DOHH2 (cell line): ENCODE measurements at regions not wholly inside any gene's neighbourhood (a gene's known extent, or its start where the extent isn't known, plus 50 kb on each side); places are given as distances from the start of the nearest gene placed in this dataset.

Experiments used
- H3F3A ChIP-seq: fragments of 200-600 bp; sonication (generic), shearing (Covaris generic); 2 replicates; pipeline ENCODE4 v1.6.0; 2016; ENCODE audit warnings: antibody characterized with exemption, mild to moderate bottlenecking; ENCODE audit not compliant: control insufficient read depth, insufficient read depth
- H3K27ac ChIP-seq: fragments of 200-600 bp; sonication (generic); 2 replicates; pipeline ENCODE4 v1.5.1; 2014; ENCODE audit warnings: low read depth, mild to moderate bottlenecking, low read length, moderate library complexity
- H3K27me3 ChIP-seq: fragments of 200-600 bp; sonication (generic); 2 replicates; pipeline ENCODE4 v1.6.1; 2014; ENCODE audit warnings: mild to moderate bottlenecking, low read length, mixed read lengths; ENCODE audit not compliant: control insufficient read depth
- H3K36me3 ChIP-seq: fragments of 200-600 bp; sonication (generic); 2 replicates; pipeline ENCODE4 v1.6.1; 2014; ENCODE audit warnings: mild to moderate bottlenecking, low read length, moderate library complexity, mixed read lengths; ENCODE audit not compliant: control insufficient read depth
- H3K4me1 ChIP-seq: fragments of 200-600 bp; sonication (generic); 2 replicates; pipeline ENCODE4 v1.6.1; 2014; ENCODE audit warnings: mild to moderate bottlenecking, low read length, mixed read lengths; ENCODE audit not compliant: control insufficient read depth
- H3K4me2 ChIP-seq: fragments of 200-600 bp; sonication (generic); 2 replicates; pipeline ENCODE4 v1.6.0; 2014; ENCODE audit warnings: mild to moderate bottlenecking, low read length, moderate library complexity
- H3K4me3 ChIP-seq: fragments of 200-600 bp; sonication (generic); 2 replicates; pipeline ENCODE4 v1.5.1; 2014; ENCODE audit warnings: mild to moderate bottlenecking, low read length, mixed read lengths
- H3K79me2 ChIP-seq: fragments of 200-600 bp; sonication (generic); 2 replicates; pipeline ENCODE4 v1.6.1; 2014; ENCODE audit warnings: mild to moderate bottlenecking, low read length, mixed read lengths; ENCODE audit not compliant: control insufficient read depth
- H3K9me2 ChIP-seq: fragments of 200-600 bp; sonication (generic); replicated peaks from 2 replicates; pipeline ENCODE4 v1.6.1; 2014; ENCODE audit warnings: mild to moderate bottlenecking, low read length, mixed read lengths; ENCODE audit not compliant: control insufficient read depth
- H3K9me3 ChIP-seq: fragments of 200-600 bp; sonication (generic); 2 replicates; pipeline ENCODE4 v1.6.1; 2014; ENCODE audit warnings: antibody characterized with exemption, low read length, mixed read lengths; ENCODE audit not compliant: control insufficient read depth, insufficient read depth
- H4K20me1 ChIP-seq: fragments of 200-600 bp; sonication (generic); 2 replicates; pipeline ENCODE4 v1.6.0; 2014; ENCODE audit warnings: low read depth, mild to moderate bottlenecking, antibody characterized with exemption, low read length, moderate library complexity; ENCODE audit not compliant: control insufficient read depth, insufficient read depth
- CTCF ChIP-seq: fragments of 200-600 bp; sonication (generic); IDR thresholded peaks from one replicate; pipeline ENCODE4 v1.5.1; 2014; ENCODE audit warnings: antibody characterized with exemption, mild to moderate bottlenecking, low read depth, low read length; ENCODE audit not compliant: poor library complexity, severe bottlenecking
- EZH2phosphoT487 ChIP-seq: fragments of 200-600 bp; sonication (generic); IDR thresholded peaks from 2 replicates; pipeline ENCODE4 v1.6.1; 2017; ENCODE audit warnings: borderline replicate concordance, mild to moderate bottlenecking, antibody characterized with exemption, low read length, moderate library complexity, mixed read lengths

DNA sequence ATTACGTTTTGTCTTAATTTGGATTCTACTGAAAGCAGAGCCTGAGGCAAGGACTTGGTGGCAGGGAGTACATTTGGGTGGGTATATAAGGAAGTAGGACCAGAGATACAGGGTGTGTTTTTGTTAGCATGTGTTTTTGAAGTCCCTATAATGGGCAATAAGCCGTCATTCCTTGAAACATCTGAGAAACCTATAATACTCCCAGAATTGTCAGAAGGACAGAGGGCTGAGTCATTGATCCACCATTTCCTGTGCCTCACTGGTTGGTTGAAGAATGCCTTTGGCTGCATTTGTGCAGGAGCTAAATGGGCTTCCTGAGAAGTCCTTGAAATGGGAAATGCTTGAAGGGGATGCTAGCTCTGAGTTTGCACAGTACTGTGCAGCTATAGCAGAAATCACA lies 281.8 kb upstream of the ZEB2 start:
- H3K9me2 ChIP-seq = no peaks in the 10 kb centered on the region
- no peaks in the 10 kb centered on the region for H3F3A ChIP-seq
- H4K20me1 ChIP-seq = no peaks in the 10 kb centered on the region
- H3K27ac ChIP-seq = no peak overlapping the region
- no peaks in the 10 kb centered on the region for H3K79me2 ChIP-seq
- TF ChIP-seq CTCF (no peak), EZH2phosphoT487 (no peak)
- no peaks in the 10 kb centered on the region for H3K9me3 ChIP-seq
- H3K4me2 ChIP-seq = no peak overlapping the region
- no peaks in the 10 kb centered on the region for H3K36me3 ChIP-seq
- no peaks in the 10 kb centered on the region for H3K27me3 ChIP-seq
- no peak overlapping the region for H3K4me3 ChIP-seq
- H3K4me1 ChIP-seq = no peaks in the 10 kb centered on the region

DNA sequence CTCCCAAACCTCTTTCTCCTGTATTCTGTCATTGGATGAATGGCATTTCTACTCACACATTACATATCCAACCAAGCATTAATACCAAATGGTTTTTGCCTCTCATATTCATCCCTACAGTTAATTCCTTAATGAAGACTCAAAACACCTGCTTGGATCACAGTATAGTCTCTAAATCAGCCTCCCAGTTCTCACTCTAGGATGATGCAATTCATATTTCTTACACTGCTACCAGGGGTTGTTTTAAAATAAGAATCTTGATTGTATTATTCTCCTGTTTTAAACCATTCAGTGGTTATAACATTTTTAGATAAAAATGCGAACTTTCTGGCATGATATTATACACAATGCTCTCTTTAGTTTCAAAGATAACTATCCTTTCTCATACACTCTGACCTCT lies 281.4 kb upstream of the ZEB2 start:
- Histone ChIP-seq H3K4me2 (no peak overlapping the region), H3K27ac (no peak overlapping the region)

DNA sequence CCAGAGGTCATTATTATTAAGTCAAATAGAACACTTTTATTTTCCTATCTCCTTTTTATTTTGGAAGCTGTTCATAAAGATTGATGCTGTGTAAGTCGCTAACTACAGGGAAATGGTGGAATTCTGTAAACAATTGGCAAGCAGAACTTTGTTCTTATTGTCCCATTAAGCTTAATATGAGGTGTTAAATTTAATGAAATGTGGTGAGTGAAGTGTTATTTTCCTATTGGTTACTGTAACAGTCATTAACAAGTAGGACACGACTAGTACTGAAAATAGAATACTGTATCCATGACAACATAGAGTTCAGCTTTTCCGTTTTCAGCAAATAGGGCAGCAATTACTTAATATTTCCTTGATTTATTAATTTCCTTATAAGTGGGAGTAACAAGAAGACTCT lies 279.1 kb upstream of the ZEB2 start:
- Histone ChIP-seq H3K4me3 (no peak overlapping the region), H3K79me2 (no peaks in the 10 kb centered on the region), H3K4me2 (no peak overlapping the region), H3K27ac (no peak overlapping the region), H3K9me2 (no peaks in the 10 kb centered on the region), H3F3A (no peaks in the 10 kb centered on the region), H3K36me3 (no peaks in the 10 kb centered on the region), H3K27me3 (no peaks in the 10 kb centered on the region), H3K4me1 (no peaks in the 10 kb centered on the region), H4K20me1 (no peaks in the 10 kb centered on the region), H3K9me3 (no peaks in the 10 kb centered on the region)
- TF ChIP-seq CTCF = no peak
- TF ChIP-seq EZH2phosphoT487 = no peak

More for the DNA sequence above, 281.4 kb upstream of the ZEB2 start:
- Histone ChIP-seq H3K36me3 (no peaks in the 10 kb centered on the region), H3K4me1 (no peaks in the 10 kb centered on the region), H3K9me2 (no peaks in the 10 kb centered on the region), H3K79me2 (no peaks in the 10 kb centered on the region), H3K4me3 (no peak overlapping the region), H4K20me1 (no peaks in the 10 kb centered on the region), H3K9me3 (no peaks in the 10 kb centered on the region), H3F3A (no peaks in the 10 kb centered on the region), H3K27me3 (no peaks in the 10 kb centered on the region)
- TF ChIP-seq CTCF (no peak), EZH2phosphoT487 (no peak)

GRCh38 chr2:144798034-144798433 lies 278.1 kb upstream of the ZEB2 start:
- no peaks in the 10 kb centered on the region for H3K36me3 ChIP-seq
- H3F3A ChIP-seq = no peaks in the 10 kb centered on the region
- no peaks in the 10 kb centered on the region for H3K79me2 ChIP-seq
- no peaks in the 10 kb centered on the region for H3K9me2 ChIP-seq
- H3K4me3 ChIP-seq = no peak overlapping the region
- H3K27ac ChIP-seq = no peak overlapping the region
- H3K4me2 ChIP-seq = no peak overlapping the region
- H3K4me1 ChIP-seq = no peaks in the 10 kb centered on the region
- no peaks in the 10 kb centered on the region for H4K20me1 ChIP-seq
- TF ChIP-seq EZH2phosphoT487 (no peak), CTCF (no peak)
- no peaks in the 10 kb centered on the region for H3K27me3 ChIP-seq
- no peaks in the 10 kb centered on the region for H3K9me3 ChIP-seq
